Astrocyte of the hippocampus (primary cell): ENCODE measurements at regions not wholly inside any gene's neighbourhood (a gene's known extent, or its start where the extent isn't known, plus 50 kb on each side); places are given as distances from the start of the nearest gene placed in this dataset.
"Not testable (repeated sequence)": the region's sequence is repeated elsewhere in the genome, so short reads cannot be mapped to it uniquely, and the experiment has no call there.

ENCODE experiments used
- DNase-seq: peaks from one replicate; pipeline ENCODE4 v3.0.0; 2011; ENCODE audit warnings: low read depth, low spot score

- no peak for DNase-seq
These were observed 185.0 kb downstream of the ANKRD60 start for GRCh38 chr20:58043236-58044140.

DNA sequence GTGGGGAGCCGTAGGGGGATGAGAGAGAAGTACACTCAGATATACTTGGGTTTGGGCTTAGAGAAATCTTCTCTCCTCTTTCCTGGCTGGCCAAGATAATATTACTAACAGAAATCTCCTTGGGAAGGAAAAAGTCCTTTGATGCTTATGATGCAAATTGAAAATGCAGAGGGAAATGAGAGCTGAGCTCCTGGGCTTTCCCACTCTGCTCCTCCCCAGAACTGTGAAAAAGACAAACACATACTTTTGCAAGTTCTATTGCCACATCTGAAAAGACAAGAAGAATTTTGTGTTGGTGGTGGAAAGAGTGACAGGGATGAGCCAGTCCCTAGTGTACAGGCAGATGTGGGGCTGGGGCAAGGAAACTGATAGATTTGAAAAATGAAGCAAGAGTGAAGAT is 185.9 kb downstream of the ANKRD60 start:
- DNase-seq, result no peak

DNA sequence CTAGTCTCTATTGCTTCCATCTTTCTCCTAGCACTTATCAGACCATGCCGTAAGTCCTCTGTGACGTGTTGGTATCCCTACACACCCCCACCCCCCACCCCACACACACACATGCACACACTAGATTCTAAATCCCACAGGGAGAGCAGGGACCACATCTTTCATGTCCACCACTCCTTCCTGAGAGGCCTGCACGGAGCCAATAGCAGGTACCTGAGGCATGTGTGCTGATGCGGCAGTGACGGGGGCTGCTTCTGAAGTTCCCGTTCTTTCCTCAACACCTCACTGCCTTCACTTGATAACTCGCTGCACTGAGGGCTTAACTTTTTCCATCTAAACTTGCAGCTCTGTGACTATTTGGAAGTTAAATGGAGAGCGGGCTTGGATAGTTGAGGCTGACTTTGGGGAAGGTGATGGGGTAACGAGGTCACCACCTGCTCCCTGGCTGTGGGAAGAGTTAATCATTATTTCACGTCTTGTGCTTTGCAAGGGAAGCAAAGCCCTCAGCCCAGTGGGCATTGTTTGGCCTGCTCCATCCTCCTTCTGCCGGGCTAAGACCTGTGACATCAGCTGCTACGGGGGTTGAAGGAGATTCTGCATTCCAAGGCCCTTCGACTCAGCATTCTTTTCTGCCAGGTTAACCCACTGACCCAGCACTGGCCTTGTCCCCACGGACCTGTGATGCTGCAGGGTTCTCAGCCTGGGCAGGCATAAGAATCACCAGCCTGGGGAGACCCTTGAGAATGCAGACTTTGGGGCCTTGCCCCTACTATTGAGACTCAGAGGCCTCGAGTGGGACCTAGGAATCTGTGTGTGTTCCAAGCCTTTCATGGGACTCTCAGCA is 187.8 kb downstream of the ANKRD60 start:
- peak; percentile 16 for DNase-seq

DNA sequence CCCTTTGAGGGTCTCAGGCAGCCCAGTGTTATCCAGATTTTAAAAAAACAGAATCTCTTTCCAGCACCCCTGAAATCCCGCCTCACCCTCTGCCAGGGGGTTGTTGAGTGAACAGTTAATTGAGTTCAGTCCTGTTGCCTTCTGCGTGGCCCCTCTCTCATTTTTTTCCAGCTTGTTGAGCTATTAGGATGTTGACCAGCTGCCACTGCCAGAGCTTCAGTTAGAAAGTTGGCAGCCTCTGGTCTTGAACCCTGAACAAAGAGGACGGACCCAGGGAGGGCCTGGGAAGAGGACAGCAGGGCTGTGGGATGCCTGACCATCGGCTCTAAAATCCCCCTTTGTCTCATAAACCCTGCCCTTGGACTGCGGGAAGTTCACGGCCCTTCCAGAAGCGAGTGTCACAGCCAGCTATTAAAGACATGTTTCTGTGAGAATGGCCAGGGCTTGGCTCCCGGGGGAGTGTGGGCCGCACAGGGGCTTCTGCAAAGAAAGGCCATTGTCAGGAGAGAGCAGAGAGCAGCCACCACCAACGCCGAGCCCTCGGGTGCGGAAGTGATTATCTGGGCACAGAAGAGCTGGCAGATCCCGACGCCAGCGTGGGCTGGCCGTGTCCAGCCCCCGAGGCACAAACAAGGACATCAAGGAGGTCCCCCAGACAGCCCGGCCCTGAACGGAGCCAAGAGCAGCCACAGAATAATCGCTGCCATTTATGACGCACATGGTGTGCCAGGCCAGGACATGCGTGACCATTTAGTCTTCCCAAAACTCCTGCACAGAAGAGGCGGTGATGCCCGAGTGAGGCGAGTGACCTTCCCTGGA is 189.0 kb downstream of the ANKRD60 start:
- DNase-seq, result no peak

DNA sequence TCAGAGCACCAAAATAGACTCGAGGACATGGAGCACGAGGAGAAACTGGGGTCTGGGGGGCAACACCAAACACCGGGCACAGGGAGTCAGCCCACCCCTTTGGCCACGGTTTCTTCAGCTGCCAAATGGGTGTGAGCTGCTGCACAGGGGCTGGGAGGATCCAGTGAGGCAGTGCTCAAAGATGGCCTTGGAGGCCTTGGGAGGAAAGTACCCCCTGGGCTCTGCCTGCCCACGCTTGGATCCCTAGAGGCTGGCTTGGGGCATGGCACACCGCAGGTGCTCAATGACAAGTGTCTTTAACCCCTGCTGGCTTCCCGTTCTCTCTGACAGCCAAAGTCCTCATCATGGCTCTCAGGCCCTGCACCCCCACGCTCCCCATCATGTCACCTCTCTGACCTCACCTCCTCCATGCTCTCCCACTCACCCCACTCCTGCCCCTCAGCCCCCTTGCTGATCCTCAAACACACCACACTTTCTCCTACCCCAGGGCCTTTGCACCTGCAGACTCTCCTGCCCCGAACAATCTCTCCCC is 190.3 kb downstream of the ANKRD60 start:
- DNase-seq, result no peak

- DNase-seq, result no peak
These were observed 190.8 kb downstream of the ANKRD60 start for GRCh38 chr20:58037631-58038030.

DNA sequence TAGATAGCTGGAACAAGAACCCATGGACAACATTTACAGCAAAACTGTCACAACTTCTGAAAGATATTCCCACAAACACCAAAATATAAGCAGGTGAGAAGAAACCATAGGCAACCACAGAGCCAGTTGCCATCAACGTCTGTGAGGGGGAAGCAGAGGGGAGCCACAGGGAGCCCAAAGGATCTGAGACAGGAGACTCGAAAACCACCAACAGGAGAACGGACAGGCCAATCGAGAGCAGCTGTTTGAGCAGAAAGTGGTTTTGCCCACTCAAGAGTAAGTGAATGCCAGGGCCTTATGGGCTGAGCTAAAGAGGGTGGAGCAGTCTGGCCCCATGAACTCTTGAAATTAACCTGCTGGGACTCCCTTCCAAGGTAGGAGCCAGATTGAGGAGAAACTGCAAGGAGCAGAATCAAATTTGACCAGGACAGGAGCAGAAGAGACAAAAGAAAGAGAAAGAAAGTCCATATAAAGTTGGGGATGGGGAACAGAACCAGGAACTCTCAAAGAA is 195.4 kb downstream of the ANKRD60 start:
- DNase-seq, result no peak

DNA sequence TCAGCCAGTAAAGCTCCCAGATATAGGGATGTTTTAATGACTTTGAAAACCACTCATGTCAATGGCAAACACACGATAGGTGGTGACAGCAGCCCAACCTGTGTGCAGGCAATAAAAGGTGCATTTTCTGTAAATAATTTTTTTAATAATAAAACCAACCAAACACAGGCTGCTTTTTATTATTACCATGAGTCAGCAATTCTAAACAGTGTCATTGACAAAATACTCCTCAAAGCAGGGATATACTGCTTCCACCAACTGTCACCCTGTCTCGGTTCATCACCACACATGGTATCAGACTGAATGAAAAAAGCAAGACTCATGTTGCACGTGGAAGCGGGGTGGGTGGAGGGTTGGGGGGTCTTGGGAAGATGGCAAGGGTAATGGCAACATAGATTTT is 195.9 kb downstream of the ANKRD60 start:
- DNase-seq, result no peak

DNA sequence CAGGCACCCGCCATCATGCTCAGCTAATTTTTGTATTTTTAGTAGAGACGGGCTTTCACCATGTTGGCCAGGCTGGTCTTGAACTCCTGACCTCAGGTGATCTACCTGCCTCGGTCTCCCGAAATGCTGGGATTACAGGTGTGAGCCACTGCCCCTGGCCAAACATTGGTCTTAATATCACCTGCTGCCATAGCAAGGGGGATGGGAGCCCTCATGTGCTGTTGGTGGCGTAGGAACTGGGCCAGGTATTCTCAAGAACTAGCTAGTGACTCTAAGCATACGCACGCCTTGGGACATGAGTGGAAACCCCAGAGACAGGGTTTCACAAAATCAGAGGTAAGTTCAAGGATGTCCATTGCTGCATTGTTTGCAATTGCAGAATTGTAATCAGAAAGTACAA is 197.1 kb downstream of the ANKRD60 start:
- DNase-seq, result not testable (repeated sequence)

DNA sequence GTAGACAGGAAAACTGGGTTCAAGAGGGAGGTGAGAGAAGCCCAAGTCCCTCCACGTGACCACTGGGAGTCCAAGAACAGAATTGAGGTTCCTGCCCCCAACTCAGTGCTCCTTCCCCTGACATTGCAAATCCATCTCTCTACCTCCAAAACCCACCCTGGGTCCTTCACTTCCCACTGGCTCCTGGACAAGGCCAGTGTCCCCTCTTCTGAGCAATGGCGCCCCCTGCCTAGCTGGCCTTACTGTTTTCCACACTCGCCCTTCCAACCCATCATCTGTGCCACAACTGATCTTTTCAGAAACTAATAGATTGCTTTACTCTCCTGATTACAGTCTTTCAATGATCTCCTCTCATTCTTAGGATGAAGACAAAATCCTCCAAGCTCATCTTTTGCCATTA is 200.3 kb downstream of the ANKRD60 start:
- no peak for DNase-seq

GRCh38 chr20:58026361-58026760 is 202.1 kb downstream of the ANKRD60 start:
- no peak for DNase-seq

DNA sequence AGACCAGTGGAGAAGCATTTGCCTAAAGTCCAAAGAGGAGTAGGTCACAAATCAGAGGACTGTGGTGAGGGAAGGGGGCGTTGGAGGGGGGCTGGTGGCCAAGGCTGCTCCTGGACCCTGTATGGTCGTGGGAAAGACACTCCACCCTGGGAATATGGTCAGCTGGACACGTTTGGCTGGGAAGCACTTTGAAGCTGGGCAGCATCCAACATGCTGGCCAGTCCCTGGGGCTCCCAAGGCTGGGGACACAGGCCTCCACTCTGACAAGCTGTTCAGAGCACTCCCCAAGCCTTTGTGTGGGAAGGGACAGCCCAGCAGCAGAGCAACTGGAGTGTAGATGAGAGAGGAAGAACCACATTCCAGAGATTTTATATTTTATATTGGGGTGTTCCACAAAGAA is 203.2 kb downstream of the ANKRD60 start:
- no peak for DNase-seq

- no peak for DNase-seq
These were observed 204.2 kb downstream of the ANKRD60 start for GRCh38 chr20:58024241-58024721.

GRCh38 chr20:58023781-58024180 is 204.7 kb downstream of the ANKRD60 start:
- no peak for DNase-seq

DNA sequence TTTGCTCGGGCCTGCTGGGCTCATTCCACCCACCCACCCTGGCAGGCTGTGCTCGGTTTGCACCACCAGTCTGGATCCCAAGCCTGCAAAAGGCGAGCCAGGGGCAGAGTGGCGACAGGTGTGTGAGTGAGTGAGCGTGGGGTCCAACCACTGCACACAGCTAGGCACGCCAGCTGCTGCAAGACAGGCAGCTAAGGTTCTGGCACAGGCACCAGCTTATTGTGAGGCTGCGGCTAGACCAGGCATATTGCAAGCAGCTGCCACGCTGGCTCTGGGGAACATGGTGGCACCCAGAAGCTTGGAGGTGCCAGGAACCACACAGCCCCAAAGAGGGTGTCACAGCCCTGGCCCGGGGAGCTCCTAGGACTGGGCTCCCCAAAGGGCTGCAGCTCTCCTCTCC is 205.1 kb downstream of the ANKRD60 start:
- DNase-seq, result no peak

DNA sequence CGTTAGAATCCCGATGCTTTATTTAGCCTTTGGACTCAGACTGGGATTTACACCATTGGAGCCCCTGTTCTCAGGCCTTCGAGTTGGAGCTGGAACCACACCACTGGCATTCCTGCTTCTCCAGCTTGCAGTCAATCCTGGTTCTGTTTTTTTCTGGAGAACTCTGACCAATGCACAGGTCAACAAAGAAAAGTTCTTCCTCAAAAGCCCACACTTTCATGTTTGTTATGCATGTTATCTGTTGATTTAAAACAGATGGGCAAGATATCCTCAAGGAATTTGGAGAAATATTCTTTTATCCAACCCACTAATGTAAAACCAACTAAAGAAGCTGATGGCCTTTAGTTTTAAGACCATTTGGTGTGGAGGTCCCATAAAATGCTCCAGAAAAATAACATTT is 205.7 kb downstream of the ANKRD60 start:
- DNase-seq, result no peak

GRCh38 chr20:58021481-58021880 is 207.0 kb downstream of the ANKRD60 start:
- peak; percentile 23 for DNase-seq

GRCh38 chr20:58020656-58021454 is 207.6 kb downstream of the ANKRD60 start:
- DNase-seq, result no peak

- DNase-seq, result no peak
These were observed 208.4 kb downstream of the ANKRD60 start for GRCh38 chr20:58019850-58020625.
